ENCODE measurements at regions not wholly inside any gene's neighbourhood (a gene's known extent, or its start where the extent isn't known, plus 50 kb on each side); places are given as distances from the start of the nearest gene placed in this dataset.

- DNase-seq (ENCODE audit: extremely low spot score): no peak
- CTCF ChIA-PET: no interaction called here
- TF ChIP-seq CTBP1 (IDR thresholded peaks at IDR 0.05; ENCODE audit: borderline replicate concordance): no peak
- POLR2A ChIA-PET: no interaction called here
Observed at GRCh38 chr16:82506692-82507670, 119.8 kb upstream of the CDH13 start.

GRCh38 chr16:82504836-82505235 lies 121.9 kb upstream of the CDH13 start:
- no peak for DNase-seq (ENCODE audit: extremely low spot score)
- no peak for TF ChIP-seq TARDBP (IDR thresholded peaks at IDR 0.05)
- TF ChIP-seq FOXK2 (IDR thresholded peaks at IDR 0.05): no peak
- no peak for TF ChIP-seq SUZ12 (IDR thresholded peaks at IDR 0.05)
- TF ChIP-seq CTBP1 (IDR thresholded peaks at IDR 0.05; ENCODE audit: borderline replicate concordance): no peak

GRCh38 chr16:82499302-82499701 lies 127.5 kb upstream of the CDH13 start:
- ChIA-PET POLR2A (no interaction called here), CTCF (no interaction called here)
- no peak for DNase-seq (ENCODE audit: extremely low spot score)
- TF ChIP-seq LEF1 (IDR thresholded peaks at IDR 0.05; ENCODE audit: borderline replicate concordance) (no peak), FOXM1 (IDR thresholded peaks at IDR 0.05; ENCODE audit: borderline replicate concordance) (no peak), ARNT (IDR thresholded peaks at IDR 0.05) (no peak), NFRKB (IDR thresholded peaks at IDR 0.05) (no peak), SP1 (IDR thresholded peaks at IDR 0.05) (no peak), FOXA1 (IDR thresholded peaks at IDR 0.05) (no peak), ZNF384 (IDR thresholded peaks at IDR 0.05) (no peak), ELF4 (IDR thresholded peaks at IDR 0.05) (no peak), BHLHE40 (IDR thresholded peaks at IDR 0.05; ENCODE audit: borderline replicate concordance) (no peak), SUZ12 (IDR thresholded peaks at IDR 0.05) (no peak), HDGF (IDR thresholded peaks at IDR 0.05; ENCODE audit: borderline replicate concordance) (no peak)

More at GRCh38 chr16:82504836-82505235, 121.9 kb upstream of the CDH13 start:
- CTCF ChIA-PET: no interaction called here
- POLR2A ChIA-PET: no interaction called here

GRCh38 chr16:82497139-82497538 lies 129.6 kb upstream of the CDH13 start:
- no peak for DNase-seq (ENCODE audit: extremely low spot score)
- POLR2A ChIA-PET: no interaction called here
- TF ChIP-seq FOXK2 (IDR thresholded peaks at IDR 0.05) (no peak), SUZ12 (IDR thresholded peaks at IDR 0.05) (no peak), FOXA1 (IDR thresholded peaks at IDR 0.05) (no peak), ZNF384 (IDR thresholded peaks at IDR 0.05) (no peak), BHLHE40 (IDR thresholded peaks at IDR 0.05; ENCODE audit: borderline replicate concordance) (no peak), CTBP1 (IDR thresholded peaks at IDR 0.05; ENCODE audit: borderline replicate concordance) (no peak), FOXM1 (IDR thresholded peaks at IDR 0.05; ENCODE audit: borderline replicate concordance) (no peak), L3MBTL2 (conservative IDR thresholded peaks at IDR 0.05) (no peak), PKNOX1 (IDR thresholded peaks at IDR 0.05) (no peak)
- CTCF ChIA-PET: no interaction called here

GRCh38 chr16:82488460-82488859 lies 138.3 kb upstream of the CDH13 start:
- ChIA-PET POLR2A (no interaction called here), CTCF (no interaction called here)
- TF ChIP-seq TARDBP (IDR thresholded peaks at IDR 0.05) (no peak), BHLHE40 (IDR thresholded peaks at IDR 0.05; ENCODE audit: borderline replicate concordance) (no peak), ARNT (IDR thresholded peaks at IDR 0.05) (no peak), CTBP1 (IDR thresholded peaks at IDR 0.05; ENCODE audit: borderline replicate concordance) (no peak)
- no peak for DNase-seq (ENCODE audit: extremely low spot score)

GRCh38 chr16:82481455-82481854 lies 145.3 kb upstream of the CDH13 start:
- DNase-seq (ENCODE audit: extremely low spot score): no peak

GRCh38 chr16:82476786-82477185 lies 150.0 kb upstream of the CDH13 start:
- CTCF ChIA-PET: no interaction called here
- POLR2A ChIA-PET: no interaction called here
- DNase-seq (ENCODE audit: extremely low spot score): no peak
- TF ChIP-seq HDGF (IDR thresholded peaks at IDR 0.05; ENCODE audit: borderline replicate concordance) (no peak), CTBP1 (IDR thresholded peaks at IDR 0.05; ENCODE audit: borderline replicate concordance) (no peak), BHLHE40 (IDR thresholded peaks at IDR 0.05; ENCODE audit: borderline replicate concordance) (no peak), SP1 (IDR thresholded peaks at IDR 0.05) (no peak), ELF4 (IDR thresholded peaks at IDR 0.05) (no peak), L3MBTL2 (conservative IDR thresholded peaks at IDR 0.05) (no peak), SUZ12 (IDR thresholded peaks at IDR 0.05) (no peak), NFRKB (IDR thresholded peaks at IDR 0.05) (no peak), PKNOX1 (IDR thresholded peaks at IDR 0.05) (no peak), TARDBP (IDR thresholded peaks at IDR 0.05) (no peak), FOXA1 (IDR thresholded peaks at IDR 0.05) (no peak), FOXM1 (IDR thresholded peaks at IDR 0.05; ENCODE audit: borderline replicate concordance) (no peak), FOXK2 (IDR thresholded peaks at IDR 0.05) (no peak), LEF1 (IDR thresholded peaks at IDR 0.05; ENCODE audit: borderline replicate concordance) (no peak)

More at GRCh38 chr16:82481455-82481854, 145.3 kb upstream of the CDH13 start:
- CTCF ChIA-PET: no interaction called here
- no peak for TF ChIP-seq FOXA1 (IDR thresholded peaks at IDR 0.05)
- no peak for TF ChIP-seq BHLHE40 (IDR thresholded peaks at IDR 0.05; ENCODE audit: borderline replicate concordance)
- no peak for TF ChIP-seq ZNF384 (IDR thresholded peaks at IDR 0.05)
- TF ChIP-seq HDGF (IDR thresholded peaks at IDR 0.05; ENCODE audit: borderline replicate concordance): no peak
- TF ChIP-seq SP1 (IDR thresholded peaks at IDR 0.05): no peak
- TF ChIP-seq TARDBP (IDR thresholded peaks at IDR 0.05): no peak
- no peak for TF ChIP-seq PKNOX1 (IDR thresholded peaks at IDR 0.05)
- TF ChIP-seq NFRKB (IDR thresholded peaks at IDR 0.05): no peak
- TF ChIP-seq ARNT (IDR thresholded peaks at IDR 0.05): no peak
- POLR2A ChIA-PET: no interaction called here

Data from HEK293T (cell line).